Right renal pelvis (tissue), 4 donors: ENCODE measurements at regions not wholly inside any gene's neighbourhood (a gene's known extent, or its start where the extent isn't known, plus 50 kb on each side); places are given as distances from the start of the nearest gene placed in this dataset.
"Not testable (repeated sequence)": the region's sequence is repeated elsewhere in the genome, so short reads cannot be mapped to it uniquely, and the experiment has no call there.

Source experiments
- DNase-seq, 4 donors: peaks; one replicate each; pipeline ENCODE4 v3.0.0-alpha.2; 2013; ENCODE audit warnings: low read depth in 4 of 4, low spot score in 3 of 4, missing footprints in 1 of 4

GRCh38 chr2:239549711-239550255 is 149.0 kb upstream of the HDAC4 start:
- DNase-seq = no peak

GRCh38 chr2:239548965-239549595 is 148.3 kb upstream of the HDAC4 start:
- DNase-seq = no peak

GRCh38 chr2:239548451-239548871 is 147.6 kb upstream of the HDAC4 start:
- no peak for DNase-seq

- DNase-seq = not testable (repeated sequence)
Observed at GRCh38 chr2:239547140-239547539, 146.3 kb upstream of the HDAC4 start.

DNA sequence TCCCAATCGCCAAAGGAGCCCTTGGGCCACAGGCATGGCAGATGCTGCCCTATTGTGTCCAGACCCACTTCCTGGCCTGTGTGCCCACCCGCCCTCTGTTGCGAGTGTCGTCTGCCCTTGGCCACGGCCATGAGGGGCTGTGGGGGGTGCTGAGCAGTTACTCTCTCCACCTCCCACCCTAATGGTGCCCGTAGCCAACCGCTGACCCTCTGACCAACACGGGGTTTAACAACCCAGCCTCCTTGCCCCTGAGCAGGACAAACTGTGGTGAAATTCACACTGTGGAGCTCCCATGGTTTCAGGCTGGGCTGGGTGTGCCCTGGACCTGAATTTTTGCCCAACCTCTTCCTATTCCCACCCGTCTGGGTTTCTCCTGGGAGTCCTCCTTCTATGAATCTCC is 145.7 kb upstream of the HDAC4 start:
- no peak for DNase-seq

DNA sequence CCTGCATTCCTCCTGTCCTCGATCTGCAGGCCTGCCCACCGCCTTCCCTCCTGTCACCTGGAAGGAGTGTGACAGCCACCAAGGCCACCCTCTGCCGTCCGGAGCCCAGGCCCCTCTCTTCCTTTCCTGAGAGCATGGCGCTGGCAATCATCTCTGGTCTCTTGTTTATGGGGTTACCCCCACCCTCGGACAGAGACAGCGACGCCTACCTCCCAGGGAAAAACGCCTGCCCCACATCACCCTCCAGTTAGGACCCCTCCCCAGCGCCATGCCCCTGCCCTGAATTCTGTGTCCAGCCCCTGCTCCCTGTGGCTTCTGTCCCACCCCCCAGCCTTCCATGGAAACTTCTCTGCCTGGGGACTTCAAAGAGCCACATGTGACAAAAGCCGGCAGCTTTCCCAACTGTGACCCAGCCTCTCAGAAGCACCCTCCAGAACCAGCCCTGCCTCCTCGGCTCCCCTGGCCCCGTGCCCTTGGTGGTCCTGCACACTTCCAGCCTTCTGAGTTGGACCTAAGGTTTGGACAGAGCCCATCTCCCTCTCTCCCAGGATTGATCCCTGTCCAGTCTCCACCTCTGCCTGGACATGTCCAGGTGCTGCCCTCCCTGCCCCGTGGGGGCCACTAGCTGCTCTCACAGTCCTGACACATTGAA is 145.0 kb upstream of the HDAC4 start:
- DNase-seq = no peak

- DNase-seq = no peak
Observed at GRCh38 chr2:239544918-239545465, 144.2 kb upstream of the HDAC4 start.

DNA sequence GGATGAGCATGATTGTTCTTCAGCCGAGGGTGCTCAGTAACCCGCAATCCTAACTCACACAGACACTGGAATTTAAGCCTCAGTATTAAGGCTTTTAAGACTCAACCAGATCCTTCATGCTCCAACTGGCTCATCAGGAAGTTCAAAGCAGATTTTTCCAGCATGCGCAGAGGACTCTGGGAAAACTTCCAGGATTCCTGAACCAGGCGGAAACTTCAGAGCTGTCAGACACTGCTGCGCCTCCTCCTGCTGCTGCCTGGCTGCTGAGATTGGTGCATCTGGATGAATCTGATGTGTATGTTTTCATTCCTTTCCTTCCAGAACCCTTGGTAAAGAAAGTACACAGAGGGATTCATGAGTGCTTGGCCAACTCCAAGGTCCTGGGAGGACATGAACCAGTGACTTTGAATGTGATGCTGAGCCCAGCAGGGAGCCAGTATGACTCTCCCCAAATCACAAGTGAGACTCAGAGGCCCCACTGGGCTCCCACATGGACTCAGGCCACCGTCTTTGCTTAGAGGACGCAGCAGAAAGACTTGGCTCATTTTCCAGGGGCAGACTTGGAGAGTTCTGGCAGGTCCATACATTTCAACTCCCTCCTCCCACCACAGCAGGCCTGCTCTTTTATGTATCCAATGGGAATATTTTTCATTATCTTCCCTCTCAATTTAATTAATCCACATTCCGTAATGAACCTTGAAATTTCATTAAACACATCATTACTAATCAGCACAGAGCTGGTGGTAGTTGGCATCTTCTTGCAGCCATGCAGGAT is 143.5 kb upstream of the HDAC4 start:
- peak in 1 of 4 donors; percentile 36 for DNase-seq

DNA sequence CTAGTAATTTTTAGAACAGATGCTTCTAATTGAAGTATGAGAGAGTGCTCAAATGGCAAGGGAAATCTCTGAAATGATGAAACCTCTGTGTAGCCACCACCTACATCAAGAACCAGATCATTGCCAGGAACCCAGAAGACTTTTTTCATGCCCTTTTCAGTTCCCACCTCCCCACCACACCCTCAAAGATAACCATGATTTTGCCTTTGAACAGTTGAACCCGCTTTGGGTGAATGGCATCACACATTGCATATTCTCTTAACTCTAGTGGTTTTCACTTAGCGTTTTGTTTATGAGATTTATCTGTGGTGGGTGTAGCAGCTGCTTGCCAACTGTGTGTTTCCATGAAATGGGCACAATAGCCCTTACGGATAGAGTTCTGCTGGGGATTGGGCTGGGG is 142.9 kb upstream of the HDAC4 start:
- DNase-seq = no peak

- DNase-seq = no peak
Observed at GRCh38 chr2:239540174-239540573, 139.4 kb upstream of the HDAC4 start.

DNA sequence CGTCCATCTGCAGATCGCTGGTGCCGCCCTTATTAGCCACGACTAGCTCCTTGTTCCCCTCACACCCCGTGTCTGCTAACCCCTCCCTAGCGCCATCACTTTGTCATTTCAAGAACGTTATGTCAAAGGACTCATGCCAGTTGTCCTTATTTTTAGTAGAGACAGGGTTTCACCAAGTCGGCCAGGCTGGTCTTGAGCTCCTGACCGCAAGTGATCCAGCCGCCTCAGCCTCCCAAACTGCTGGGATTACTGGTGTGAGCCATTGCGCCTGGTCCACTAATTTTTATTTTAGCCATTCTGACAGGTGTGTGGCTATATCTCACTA is 138.9 kb upstream of the HDAC4 start:
- DNase-seq = no peak

DNA sequence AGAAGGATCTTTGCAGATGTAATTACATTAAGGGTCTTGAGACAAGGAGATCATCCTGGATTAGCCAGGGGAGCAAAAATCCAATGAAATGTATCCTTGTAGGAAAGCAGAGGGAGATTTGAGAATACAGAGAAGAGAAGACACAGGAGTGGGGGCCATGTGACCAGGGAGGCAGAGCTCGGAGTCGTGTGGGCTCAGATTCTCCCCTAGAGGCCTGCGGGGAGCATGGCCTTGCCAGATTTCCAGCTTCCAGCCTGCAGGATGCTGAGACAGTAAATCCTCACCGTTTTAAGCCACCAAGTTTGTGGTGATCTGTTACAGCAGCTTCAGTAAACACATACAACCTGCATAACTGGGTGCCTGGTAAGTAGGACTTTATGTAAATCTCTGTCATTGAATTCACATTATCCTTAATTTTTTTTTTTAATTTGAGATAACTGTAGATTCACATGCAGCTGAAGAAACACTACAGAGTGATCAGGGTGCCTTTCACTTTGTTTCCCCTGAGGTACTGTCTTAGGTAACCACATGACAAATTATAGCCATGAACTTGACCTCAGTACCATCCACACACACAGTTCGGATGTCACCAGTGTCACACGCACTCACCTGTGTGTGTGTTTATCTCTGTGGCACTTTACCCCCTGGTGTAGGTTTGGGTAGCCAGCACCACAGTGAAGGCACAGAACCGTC is 138.4 kb upstream of the HDAC4 start:
- DNase-seq = no peak

DNA sequence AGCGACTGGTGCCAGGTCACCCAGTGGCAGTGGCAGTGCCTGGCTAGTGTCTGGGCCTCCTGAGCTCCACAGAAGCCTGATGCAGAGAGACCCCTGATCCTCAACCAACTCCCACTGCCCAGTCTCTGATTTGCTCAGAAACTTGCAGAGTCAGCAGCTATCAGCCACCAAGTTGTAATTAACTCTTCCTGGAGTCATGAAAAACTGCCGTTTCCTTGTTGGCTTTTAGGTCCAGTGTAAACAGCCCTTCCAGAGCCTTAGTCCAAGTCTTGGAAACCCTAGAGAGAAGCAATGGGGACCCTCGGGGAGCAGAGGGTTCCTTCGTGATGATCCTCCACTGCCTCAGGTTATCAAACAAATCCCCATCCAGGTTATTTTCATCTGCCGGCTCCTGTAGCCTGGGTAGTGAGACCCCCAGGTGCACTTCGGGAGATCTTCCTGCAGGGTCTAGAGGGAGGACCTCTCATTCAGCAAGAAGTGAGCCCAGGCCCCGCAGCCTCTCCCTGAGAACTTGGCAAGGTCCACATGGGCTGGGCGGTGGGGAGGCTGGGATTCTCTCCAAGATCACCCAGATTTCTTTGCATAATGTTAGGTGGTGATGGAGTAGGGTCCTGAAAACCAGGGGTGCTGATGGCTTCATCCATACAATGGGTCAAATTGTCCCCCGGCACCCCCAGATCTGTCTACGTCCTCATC is 137.7 kb upstream of the HDAC4 start:
- no peak for DNase-seq

- DNase-seq = no peak
Observed at GRCh38 chr2:239537633-239538356, 137.0 kb upstream of the HDAC4 start.

- no peak for DNase-seq
Observed at GRCh38 chr2:239536186-239536585, 135.4 kb upstream of the HDAC4 start.

GRCh38 chr2:239535413-239536144 is 134.8 kb upstream of the HDAC4 start:
- DNase-seq = no peak

DNA sequence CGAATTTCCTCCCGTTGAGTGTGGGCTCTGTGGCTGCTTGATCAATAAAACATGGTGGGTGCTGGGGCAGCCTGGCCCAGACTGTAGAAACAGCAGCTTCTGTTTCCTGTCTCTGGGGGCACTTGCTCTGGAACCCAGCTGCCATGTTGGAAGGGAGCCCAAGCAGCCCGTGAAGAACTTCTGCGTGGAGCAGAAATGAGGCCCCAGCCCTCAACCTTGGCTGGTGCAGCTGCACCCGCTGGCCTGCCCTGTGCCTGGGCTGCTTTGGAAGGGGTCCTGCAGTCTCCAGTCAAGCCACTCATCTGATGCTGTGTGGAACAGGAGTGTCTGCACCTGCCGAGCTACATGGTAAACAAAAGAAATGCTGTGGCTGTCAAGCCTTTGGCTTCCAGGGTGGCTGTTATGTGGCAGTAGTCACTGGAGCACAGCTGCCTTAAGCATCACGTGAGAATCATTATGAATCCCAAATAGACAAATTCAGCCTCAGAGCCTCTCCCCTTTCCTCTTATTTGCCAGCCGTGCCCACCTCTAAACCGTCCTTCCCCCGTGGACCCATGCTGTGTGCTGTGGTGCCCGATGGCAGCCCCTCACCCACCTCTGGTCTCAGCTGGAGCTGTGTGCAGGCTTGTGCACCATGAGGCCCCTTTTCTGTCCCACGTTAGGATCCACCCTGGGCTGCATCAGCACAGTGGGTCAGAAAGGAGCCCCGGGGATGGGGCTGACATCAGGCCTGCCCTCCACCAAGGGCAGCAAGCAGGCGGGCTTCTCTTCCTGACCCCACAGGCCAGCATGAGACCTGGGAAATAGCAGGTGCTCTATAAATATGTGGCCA is 134.0 kb upstream of the HDAC4 start:
- no peak for DNase-seq
